GM19438 (cell line): ENCODE measurements at regions not wholly inside any gene's neighbourhood (a gene's known extent, or its start where the extent isn't known, plus 50 kb on each side); places are given as distances from the start of the nearest gene placed in this dataset.
"Not testable (repeated sequence)": the region's sequence is repeated elsewhere in the genome, so short reads cannot be mapped to it uniquely, and the experiment has no call there.

Experiments used
- ATAC-seq: cut with Tn5 transposase; IDR thresholded peaks from one replicate; pipeline ENCODE4 v1.9.1; 2021; ENCODE audit warnings: low read depth; ENCODE audit not compliant: unreplicated experiment

GRCh38 chr6:149127212-149127611 lies 190.3 kb upstream of the TAB2 start:
- no peak for ATAC-seq

GRCh38 chr6:149128489-149129145 lies 188.9 kb upstream of the TAB2 start:
- no peak for ATAC-seq

GRCh38 chr6:149129371-149130077 lies 188.0 kb upstream of the TAB2 start:
- no peak for ATAC-seq

GRCh38 chr6:149130090-149130489 lies 187.4 kb upstream of the TAB2 start:
- ATAC-seq, result no peak

- no peak for ATAC-seq
These were observed 187.0 kb upstream of the TAB2 start for GRCh38 chr6:149130508-149130907.

GRCh38 chr6:149131891-149132290 lies 185.6 kb upstream of the TAB2 start:
- no peak for ATAC-seq

- ATAC-seq, result no peak
These were observed 185.2 kb upstream of the TAB2 start for GRCh38 chr6:149132336-149132735.

GRCh38 chr6:149134511-149134933 lies 183.0 kb upstream of the TAB2 start:
- no peak for ATAC-seq

GRCh38 chr6:149135809-149136208 lies 181.7 kb upstream of the TAB2 start:
- ATAC-seq, result no peak

GRCh38 chr6:149136273-149136912 lies 181.1 kb upstream of the TAB2 start:
- ATAC-seq, result no peak

- no peak for ATAC-seq
These were observed 180.6 kb upstream of the TAB2 start for GRCh38 chr6:149136913-149137286.

- ATAC-seq, result no peak
These were observed 179.9 kb upstream of the TAB2 start for GRCh38 chr6:149137594-149137993.

- ATAC-seq, result no peak
These were observed 179.4 kb upstream of the TAB2 start for GRCh38 chr6:149138089-149138488.

- no peak for ATAC-seq
These were observed 178.7 kb upstream of the TAB2 start for GRCh38 chr6:149138699-149139294.

- no peak for ATAC-seq
These were observed 177.8 kb upstream of the TAB2 start for GRCh38 chr6:149139782-149140136.

- ATAC-seq, result peak; percentile 59
These were observed 177.2 kb upstream of the TAB2 start for GRCh38 chr6:149140137-149140909.

- peak; percentile 39 for ATAC-seq
These were observed 176.6 kb upstream of the TAB2 start for GRCh38 chr6:149140910-149141290.

- ATAC-seq, result no peak
These were observed 174.5 kb upstream of the TAB2 start for GRCh38 chr6:149142924-149143429.

GRCh38 chr6:149145800-149146199 lies 171.7 kb upstream of the TAB2 start:
- ATAC-seq, result not testable (repeated sequence)

GRCh38 chr6:149147195-149147594 lies 170.3 kb upstream of the TAB2 start:
- ATAC-seq, result no peak
